Glutamatergic neuron (in vitro differentiated cells): ENCODE measurements at regions not wholly inside any gene's neighbourhood (a gene's known extent, or its start where the extent isn't known, plus 50 kb on each side); places are given as distances from the start of the nearest gene placed in this dataset.

Source experiments
- DNase-seq: peaks from one replicate; pipeline ENCODE4 v3.0.0; 2022
- H3K27ac Mint-ChIP-seq: one replicate; pipeline ENCODE4 v1.8.0; 2020; ENCODE audit warnings: mild to moderate bottlenecking, mixed read lengths, inconsistent platforms; ENCODE audit not compliant: unreplicated experiment
- H3K27me3 Mint-ChIP-seq: one replicate; pipeline ENCODE4 v1.8.0; 2020; ENCODE audit warnings: mild to moderate bottlenecking, moderate library complexity, mixed read lengths, inconsistent platforms; ENCODE audit not compliant: unreplicated experiment
- H3K36me3 Mint-ChIP-seq: one replicate; pipeline ENCODE4 v1.8.0; 2020; ENCODE audit warnings: mild to moderate bottlenecking, mixed read lengths, inconsistent platforms; ENCODE audit not compliant: unreplicated experiment
- H3K4me1 Mint-ChIP-seq: one replicate; pipeline ENCODE4 v1.8.0; 2020; ENCODE audit warnings: mild to moderate bottlenecking, low read depth, mixed read lengths, inconsistent platforms; ENCODE audit not compliant: unreplicated experiment
- H3K4me3 Mint-ChIP-seq: one replicate; pipeline ENCODE4 v1.8.0; 2020; ENCODE audit warnings: mild to moderate bottlenecking, mixed read lengths, inconsistent platforms; ENCODE audit not compliant: unreplicated experiment
- H3K9me3 Mint-ChIP-seq: one replicate; pipeline ENCODE4 v1.8.0; 2020; ENCODE audit warnings: mild to moderate bottlenecking, moderate library complexity, mixed read lengths, inconsistent platforms; ENCODE audit not compliant: unreplicated experiment
- TF ChIP-seq, protein P1 (sequence below): fragments of 200-600 bp; sonication (generic); IDR thresholded peaks from one replicate; pipeline ENCODE4 v1.5.0; 2021; ENCODE audit not compliant: partially characterized antibody, unreplicated experiment

DNA sequence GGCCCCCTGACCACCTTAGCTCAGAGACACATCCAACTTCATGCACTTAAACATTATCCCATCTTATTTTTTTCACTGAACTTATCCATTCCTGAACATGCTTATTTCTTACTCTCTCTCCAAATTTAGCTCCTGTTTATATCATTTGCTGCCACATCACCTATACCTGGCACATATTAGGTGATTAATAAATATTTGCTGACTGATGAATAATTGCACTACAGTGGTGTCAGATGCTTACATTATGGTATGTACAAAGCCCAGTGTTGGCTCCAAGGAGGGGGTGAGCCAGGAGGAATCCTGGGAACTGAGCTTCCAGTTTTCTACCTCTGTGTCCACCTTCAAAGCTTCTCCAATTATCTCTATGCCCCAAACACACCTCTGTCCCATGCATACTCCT lies 124.0 kb upstream of the PMFBP1 start:
- TF ChIP-seq, protein P1, sequence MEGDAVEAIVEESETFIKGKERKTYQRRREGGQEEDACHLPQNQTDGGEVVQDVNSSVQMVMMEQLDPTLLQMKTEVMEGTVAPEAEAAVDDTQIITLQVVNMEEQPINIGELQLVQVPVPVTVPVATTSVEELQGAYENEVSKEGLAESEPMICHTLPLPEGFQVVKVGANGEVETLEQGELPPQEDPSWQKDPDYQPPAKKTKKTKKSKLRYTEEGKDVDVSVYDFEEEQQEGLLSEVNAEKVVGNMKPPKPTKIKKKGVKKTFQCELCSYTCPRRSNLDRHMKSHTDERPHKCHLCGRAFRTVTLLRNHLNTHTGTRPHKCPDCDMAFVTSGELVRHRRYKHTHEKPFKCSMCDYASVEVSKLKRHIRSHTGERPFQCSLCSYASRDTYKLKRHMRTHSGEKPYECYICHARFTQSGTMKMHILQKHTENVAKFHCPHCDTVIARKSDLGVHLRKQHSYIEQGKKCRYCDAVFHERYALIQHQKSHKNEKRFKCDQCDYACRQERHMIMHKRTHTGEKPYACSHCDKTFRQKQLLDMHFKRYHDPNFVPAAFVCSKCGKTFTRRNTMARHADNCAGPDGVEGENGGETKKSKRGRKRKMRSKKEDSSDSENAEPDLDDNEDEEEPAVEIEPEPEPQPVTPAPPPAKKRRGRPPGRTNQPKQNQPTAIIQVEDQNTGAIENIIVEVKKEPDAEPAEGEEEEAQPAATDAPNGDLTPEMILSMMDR = no peak
- H3K4me3 Mint-ChIP-seq = no peak overlapping the region
- no peak for DNase-seq
- H3K4me1 Mint-ChIP-seq = peaks cover 6% of the 10 kb centered on the region
- H3K27me3 Mint-ChIP-seq = no peaks in the 10 kb centered on the region
- peaks cover 3% of the 10 kb centered on the region for H3K9me3 Mint-ChIP-seq
- no peaks in the 10 kb centered on the region for H3K36me3 Mint-ChIP-seq
- H3K27ac Mint-ChIP-seq = no peak overlapping the region

- no peak overlapping the region for H3K4me3 Mint-ChIP-seq
- DNase-seq = no peak
- H3K27ac Mint-ChIP-seq = no peak overlapping the region
- no peaks in the 10 kb centered on the region for H3K36me3 Mint-ChIP-seq
- TF ChIP-seq, protein P1 = no peak
- H3K4me1 Mint-ChIP-seq = no peaks in the 10 kb centered on the region
- no peaks in the 10 kb centered on the region for H3K9me3 Mint-ChIP-seq
- H3K27me3 Mint-ChIP-seq = no peaks in the 10 kb centered on the region
These were observed 119.6 kb upstream of the PMFBP1 start for GRCh38 chr16:72291531-72291981.

GRCh38 chr16:72291121-72291520 lies 119.2 kb upstream of the PMFBP1 start:
- Mint-ChIP-seq H3K36me3 (no peaks in the 10 kb centered on the region), H3K9me3 (no peaks in the 10 kb centered on the region), H3K27ac (no peak overlapping the region), H3K4me1 (peaks cover 2% of the 10 kb centered on the region), H3K4me3 (no peak overlapping the region), H3K27me3 (no peaks in the 10 kb centered on the region)
- TF ChIP-seq, protein P1 = no peak
- DNase-seq = no peak

DNA sequence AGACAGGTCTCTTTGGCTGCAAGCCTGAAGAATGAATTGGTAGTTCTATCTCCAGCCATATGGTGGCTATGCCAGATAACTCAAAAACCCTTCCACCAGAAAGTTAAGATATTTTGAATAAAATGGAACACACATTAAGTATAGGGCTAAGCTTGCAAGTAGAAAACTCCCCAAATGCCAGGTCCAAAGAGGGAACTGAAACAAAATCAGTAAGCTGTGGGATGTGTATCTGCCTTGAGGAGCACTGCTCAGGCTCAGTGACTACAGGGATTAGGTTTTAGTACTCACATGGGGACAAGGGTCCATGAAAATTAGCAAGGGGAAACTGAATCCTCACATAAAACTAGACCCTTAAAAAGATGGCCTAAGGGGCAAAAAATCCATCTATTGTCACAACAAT lies 115.7 kb upstream of the PMFBP1 start:
- Mint-ChIP-seq H3K4me3 (no peak overlapping the region), H3K36me3 (no peaks in the 10 kb centered on the region), H3K27me3 (peaks cover 5% of the 10 kb centered on the region), H3K9me3 (peaks cover 4% of the 10 kb centered on the region), H3K27ac (no peak overlapping the region), H3K4me1 (peaks cover 27% of the 10 kb centered on the region)
- no peak for DNase-seq
- TF ChIP-seq, protein P1 = no peak

DNA sequence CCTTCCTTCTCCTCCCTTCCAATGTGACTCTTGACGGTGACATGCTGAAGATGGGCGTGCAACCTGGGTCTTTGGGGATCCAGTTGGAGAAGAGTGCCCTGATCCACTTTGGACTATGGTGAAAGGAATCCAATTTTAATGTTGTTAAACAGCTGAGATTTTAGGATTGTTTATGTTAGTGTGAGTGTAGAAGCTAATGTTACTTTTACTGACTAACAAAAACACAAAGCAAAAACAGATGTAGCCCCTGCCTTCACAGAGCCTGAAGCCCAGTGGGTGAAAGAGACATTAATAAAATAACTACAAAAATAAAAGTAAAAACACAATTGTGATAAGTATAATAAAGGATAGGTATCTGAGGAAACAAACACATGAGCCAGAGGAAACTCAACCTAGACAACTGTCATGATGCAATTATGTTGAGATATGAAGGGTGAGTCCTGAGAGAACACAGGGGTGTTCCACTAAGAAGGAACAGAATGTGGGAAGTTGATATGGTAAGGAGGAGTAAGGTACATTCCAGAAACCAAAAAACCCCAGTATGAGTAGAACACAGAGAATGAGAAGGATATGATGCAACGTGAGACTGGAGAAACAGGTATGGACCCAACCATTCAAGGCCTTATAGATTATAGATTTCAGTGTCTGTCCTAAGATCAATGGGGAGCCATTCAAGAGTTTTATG lies 115.1 kb upstream of the PMFBP1 start:
- peaks cover 5% of the 10 kb centered on the region for H3K27me3 Mint-ChIP-seq
- no peak overlapping the region for H3K27ac Mint-ChIP-seq
- H3K36me3 Mint-ChIP-seq = no peaks in the 10 kb centered on the region
- H3K4me1 Mint-ChIP-seq = peaks cover 27% of the 10 kb centered on the region
- DNase-seq = no peak
- TF ChIP-seq, protein P1 = no peak
- H3K9me3 Mint-ChIP-seq = peaks cover 4% of the 10 kb centered on the region
- no peak overlapping the region for H3K4me3 Mint-ChIP-seq
